Fibroblast of lung (primary cell): ENCODE measurements at regions not wholly inside any gene's neighbourhood (a gene's known extent, or its start where the extent isn't known, plus 50 kb on each side); places are given as distances from the start of the nearest gene placed in this dataset.

Experiments used
- EZH2 ChIP-seq: IDR thresholded peaks from 2 replicates; pipeline ENCODE4 v1.5.1; 2012; ENCODE audit warnings: low read length, control low read depth, mild to moderate bottlenecking; ENCODE audit errors: missing control alignments
- TF ChIP-seq, protein P1 (sequence below), 2 donors: IDR thresholded peaks in 1 of 2; conservative IDR thresholded peaks in 1 of 2; 1 replicate in 1 of 2; 2 replicates in 1 of 2; pipeline ENCODE4 v1.5.1; 2011 to 2012; ENCODE audit warnings: low read length in 2 of 2, control low read depth in 1 of 2, inconsistent platforms in 1 of 2, low read depth in 1 of 2, mild to moderate bottlenecking in 1 of 2

DNA sequence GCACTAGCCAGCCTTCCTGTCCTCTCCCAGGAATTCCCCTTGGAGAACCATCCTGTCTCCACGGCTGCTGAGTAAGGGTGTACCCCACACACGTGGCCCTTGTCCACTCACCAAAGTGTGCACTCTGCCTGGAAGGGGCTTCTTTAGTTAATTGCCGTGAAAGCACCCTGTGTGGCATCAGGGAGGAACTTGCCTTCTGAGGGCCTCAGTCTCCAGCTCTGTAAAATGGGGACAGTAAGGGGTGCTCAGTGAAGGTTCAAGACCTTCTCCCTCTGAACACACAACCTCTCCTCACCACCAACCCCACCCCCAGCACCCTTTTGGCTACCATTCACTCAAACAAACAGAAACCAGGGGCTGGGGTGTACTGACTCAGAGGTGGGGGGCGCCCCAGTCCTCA is 59.1 kb upstream of the LHX1 start:
- no peak for TF ChIP-seq EZH2
- TF ChIP-seq, protein P1, sequence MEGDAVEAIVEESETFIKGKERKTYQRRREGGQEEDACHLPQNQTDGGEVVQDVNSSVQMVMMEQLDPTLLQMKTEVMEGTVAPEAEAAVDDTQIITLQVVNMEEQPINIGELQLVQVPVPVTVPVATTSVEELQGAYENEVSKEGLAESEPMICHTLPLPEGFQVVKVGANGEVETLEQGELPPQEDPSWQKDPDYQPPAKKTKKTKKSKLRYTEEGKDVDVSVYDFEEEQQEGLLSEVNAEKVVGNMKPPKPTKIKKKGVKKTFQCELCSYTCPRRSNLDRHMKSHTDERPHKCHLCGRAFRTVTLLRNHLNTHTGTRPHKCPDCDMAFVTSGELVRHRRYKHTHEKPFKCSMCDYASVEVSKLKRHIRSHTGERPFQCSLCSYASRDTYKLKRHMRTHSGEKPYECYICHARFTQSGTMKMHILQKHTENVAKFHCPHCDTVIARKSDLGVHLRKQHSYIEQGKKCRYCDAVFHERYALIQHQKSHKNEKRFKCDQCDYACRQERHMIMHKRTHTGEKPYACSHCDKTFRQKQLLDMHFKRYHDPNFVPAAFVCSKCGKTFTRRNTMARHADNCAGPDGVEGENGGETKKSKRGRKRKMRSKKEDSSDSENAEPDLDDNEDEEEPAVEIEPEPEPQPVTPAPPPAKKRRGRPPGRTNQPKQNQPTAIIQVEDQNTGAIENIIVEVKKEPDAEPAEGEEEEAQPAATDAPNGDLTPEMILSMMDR (conservative IDR thresholded peaks at IDR 0.05 in 1 of 2, IDR thresholded peaks at IDR 0.05 in 1 of 2; ENCODE audit: low read depth in 1 of 2, low read length in 2 of 2), result no peak
